ENCODE measurements at regions not wholly inside any gene's neighbourhood (a gene's known extent, or its start where the extent isn't known, plus 50 kb on each side); places are given as distances from the start of the nearest gene placed in this dataset.

DNA sequence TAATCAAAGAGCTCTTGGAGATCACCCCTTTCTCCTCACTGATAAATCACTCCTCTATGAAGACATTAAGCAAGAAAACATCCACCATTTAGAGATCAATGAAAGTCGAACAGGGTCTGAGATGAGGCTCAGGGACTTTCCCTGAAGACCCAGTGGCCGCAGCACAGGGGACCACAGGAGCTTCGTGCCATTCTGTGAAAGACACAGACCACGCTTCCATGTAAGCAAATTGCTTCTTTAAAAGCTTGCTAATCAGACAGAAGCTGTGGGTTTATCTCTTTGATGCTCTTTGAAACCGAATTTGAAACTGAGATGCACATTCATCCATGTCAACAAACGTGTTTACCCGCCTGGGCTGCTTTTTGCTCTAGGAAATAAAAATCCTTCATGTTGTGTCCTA, 231.9 kb upstream of the PPP2R2D start:
- TF ChIP-seq, protein P1, sequence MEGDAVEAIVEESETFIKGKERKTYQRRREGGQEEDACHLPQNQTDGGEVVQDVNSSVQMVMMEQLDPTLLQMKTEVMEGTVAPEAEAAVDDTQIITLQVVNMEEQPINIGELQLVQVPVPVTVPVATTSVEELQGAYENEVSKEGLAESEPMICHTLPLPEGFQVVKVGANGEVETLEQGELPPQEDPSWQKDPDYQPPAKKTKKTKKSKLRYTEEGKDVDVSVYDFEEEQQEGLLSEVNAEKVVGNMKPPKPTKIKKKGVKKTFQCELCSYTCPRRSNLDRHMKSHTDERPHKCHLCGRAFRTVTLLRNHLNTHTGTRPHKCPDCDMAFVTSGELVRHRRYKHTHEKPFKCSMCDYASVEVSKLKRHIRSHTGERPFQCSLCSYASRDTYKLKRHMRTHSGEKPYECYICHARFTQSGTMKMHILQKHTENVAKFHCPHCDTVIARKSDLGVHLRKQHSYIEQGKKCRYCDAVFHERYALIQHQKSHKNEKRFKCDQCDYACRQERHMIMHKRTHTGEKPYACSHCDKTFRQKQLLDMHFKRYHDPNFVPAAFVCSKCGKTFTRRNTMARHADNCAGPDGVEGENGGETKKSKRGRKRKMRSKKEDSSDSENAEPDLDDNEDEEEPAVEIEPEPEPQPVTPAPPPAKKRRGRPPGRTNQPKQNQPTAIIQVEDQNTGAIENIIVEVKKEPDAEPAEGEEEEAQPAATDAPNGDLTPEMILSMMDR (IDR thresholded peaks at IDR 0.05) = no peak
- H3K27ac ChIP-seq = no peak overlapping the region
- H3K4me1 ChIP-seq = no peaks in the 10 kb centered on the region
- DNase-seq = no peak
- intact Hi-C loops (cut with DNase I) = no loop called here
- no peaks in the 10 kb centered on the region for H3K9me3 ChIP-seq
- no peaks in the 10 kb centered on the region for H3K27me3 ChIP-seq (ENCODE audit: low read depth)
- ATAC-seq = no peak
- H3K4me3 ChIP-seq = no peak overlapping the region
- H3K36me3 ChIP-seq = no peaks in the 10 kb centered on the region

DNA sequence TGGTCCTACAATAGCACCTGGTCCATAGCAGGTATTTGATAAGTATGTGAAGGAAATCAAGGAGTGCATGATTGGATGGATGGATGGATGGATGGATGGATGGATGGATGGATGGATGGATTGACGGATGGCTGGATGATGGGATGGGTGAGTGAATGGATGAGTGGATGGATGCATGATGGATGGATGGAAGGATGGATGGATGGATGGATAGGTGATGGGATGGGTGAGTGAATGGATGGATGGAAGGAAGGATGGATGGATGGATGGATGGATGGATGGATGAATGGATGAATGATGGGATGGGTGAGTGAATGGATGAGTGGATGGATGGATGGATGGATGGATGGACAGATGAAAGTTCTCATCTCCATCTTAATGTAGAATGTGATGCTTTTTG, 231.0 kb upstream of the PPP2R2D start:
- H3K4me1 ChIP-seq = no peaks in the 10 kb centered on the region
- TF ChIP-seq, protein P1 (IDR thresholded peaks at IDR 0.05) = no peak
- H3K36me3 ChIP-seq = no peaks in the 10 kb centered on the region
- H3K9me3 ChIP-seq = no peaks in the 10 kb centered on the region
- H3K27me3 ChIP-seq (ENCODE audit: low read depth) = no peaks in the 10 kb centered on the region
- DNase-seq (no peak), ATAC-seq (no peak)
- intact Hi-C loops (cut with DNase I) = no loop called here
- H3K27ac ChIP-seq = no peak overlapping the region
- H3K4me3 ChIP-seq = no peak overlapping the region

DNA sequence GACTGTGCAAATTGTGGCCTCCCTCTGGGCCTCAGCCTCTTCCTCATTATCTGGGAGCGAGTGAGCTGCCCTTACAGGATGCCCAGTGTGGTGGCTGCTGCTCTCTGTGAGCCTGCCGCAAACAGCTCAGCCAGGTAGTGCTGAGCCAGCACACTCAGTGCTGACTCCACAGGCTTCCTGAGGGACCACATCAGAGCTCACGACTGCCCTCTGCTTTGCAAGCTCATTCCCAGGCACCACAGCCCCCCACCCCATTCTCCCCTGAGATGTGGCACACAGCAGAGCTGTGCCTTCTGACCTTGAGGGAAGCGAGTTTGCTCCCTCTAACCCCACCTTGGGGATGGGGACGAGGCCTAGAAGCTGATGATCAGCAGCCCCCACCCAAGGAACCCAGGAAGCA, 230.5 kb upstream of the PPP2R2D start:
- Histone ChIP-seq H3K36me3 (no peaks in the 10 kb centered on the region), H3K27me3 (ENCODE audit: low read depth) (no peaks in the 10 kb centered on the region), H3K4me3 (no peak overlapping the region), H3K4me1 (no peaks in the 10 kb centered on the region), H3K9me3 (no peaks in the 10 kb centered on the region), H3K27ac (no peak overlapping the region)
- DNase-seq (no peak), ATAC-seq (no peak)
- intact Hi-C loops (cut with DNase I) = no loop called here
- TF ChIP-seq, protein P1 (IDR thresholded peaks at IDR 0.05) = no peak

DNA sequence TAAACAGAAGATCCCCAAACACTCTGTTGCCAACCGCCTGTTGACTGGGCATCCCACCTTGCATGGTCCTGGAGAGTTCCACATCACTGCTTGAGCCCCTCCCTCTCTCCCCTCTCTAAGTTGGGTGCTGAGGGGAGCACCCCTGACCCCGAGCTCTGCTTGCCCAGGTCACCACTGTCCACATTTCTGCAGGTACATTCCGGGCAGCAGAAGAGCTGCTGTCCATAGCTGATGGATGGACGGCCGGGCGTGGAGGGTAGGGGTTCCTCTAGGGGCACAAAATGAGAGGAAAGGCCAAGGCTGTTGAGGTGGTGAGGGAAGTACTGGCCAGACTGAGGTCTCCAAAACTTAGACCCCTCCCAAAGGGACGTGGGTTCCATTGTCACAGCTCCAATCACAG, 227.4 kb upstream of the PPP2R2D start:
- ATAC-seq (no peak), DNase-seq (no peak)
- Histone ChIP-seq H3K27ac (no peak overlapping the region), H3K27me3 (ENCODE audit: low read depth) (no peaks in the 10 kb centered on the region), H3K4me1 (no peaks in the 10 kb centered on the region), H3K36me3 (no peaks in the 10 kb centered on the region), H3K4me3 (no peak overlapping the region), H3K9me3 (no peaks in the 10 kb centered on the region)
- intact Hi-C loops (cut with DNase I) = no loop called here
- TF ChIP-seq, protein P1 (IDR thresholded peaks at IDR 0.05) = no peak

DNA sequence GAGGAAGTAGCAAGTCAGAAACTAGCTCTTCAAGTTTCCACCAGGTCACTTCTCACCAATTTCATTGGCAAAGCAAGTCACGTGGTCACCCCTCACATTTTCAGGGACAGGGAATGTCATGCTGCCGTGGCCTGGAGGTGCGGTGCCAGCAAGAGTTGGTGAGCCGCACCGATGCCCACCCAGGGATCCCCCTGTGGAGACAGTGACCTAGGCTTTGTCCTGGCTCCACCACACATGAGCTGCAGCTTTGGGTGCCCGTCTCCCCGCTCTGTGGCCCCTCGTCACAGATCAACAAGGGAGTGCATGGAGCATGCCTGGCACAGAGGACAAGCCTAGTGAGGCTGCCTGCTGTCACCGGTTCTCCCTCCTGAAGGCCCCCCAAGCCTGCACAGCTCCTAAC, 226.7 kb upstream of the PPP2R2D start:
- DNase-seq (no peak), ATAC-seq (no peak)
- TF ChIP-seq, protein P1 (IDR thresholded peaks at IDR 0.05) = no peak
- Histone ChIP-seq H3K9me3 (no peaks in the 10 kb centered on the region), H3K27me3 (ENCODE audit: low read depth) (no peaks in the 10 kb centered on the region), H3K4me1 (no peaks in the 10 kb centered on the region), H3K4me3 (no peak overlapping the region), H3K36me3 (no peaks in the 10 kb centered on the region), H3K27ac (no peak overlapping the region)
- intact Hi-C loops (cut with DNase I) = no loop called here

DNA sequence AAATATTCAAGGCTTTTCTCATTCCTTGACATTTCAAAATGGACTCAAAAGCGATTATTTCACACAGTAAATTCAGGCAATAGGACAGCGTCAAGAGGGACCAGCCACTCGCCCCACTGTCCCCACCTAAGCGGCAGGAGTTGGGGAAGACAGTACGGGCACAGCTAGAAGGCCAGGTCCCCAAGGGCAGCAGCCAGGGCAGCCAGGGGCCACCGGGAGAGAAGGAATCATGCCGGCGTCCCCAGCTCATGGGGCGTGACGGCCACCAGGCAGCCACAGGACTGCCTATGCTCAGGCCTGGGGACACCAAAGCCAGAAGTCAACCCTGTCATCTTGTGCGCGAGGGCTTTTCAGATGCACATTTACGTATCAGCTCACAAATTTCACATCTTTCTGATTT, 225.7 kb upstream of the PPP2R2D start:
- Histone ChIP-seq H3K27ac (no peak overlapping the region), H3K4me1 (no peaks in the 10 kb centered on the region), H3K27me3 (ENCODE audit: low read depth) (no peaks in the 10 kb centered on the region), H3K4me3 (no peak overlapping the region), H3K36me3 (no peaks in the 10 kb centered on the region), H3K9me3 (no peaks in the 10 kb centered on the region)
- DNase-seq (no peak), ATAC-seq (no peak)
- intact Hi-C loops (cut with DNase I) = no loop called here
- TF ChIP-seq, protein P1 (IDR thresholded peaks at IDR 0.05) = no peak
